ENCODE measurements at regions not wholly inside any gene's neighbourhood (a gene's known extent, or its start where the extent isn't known, plus 50 kb on each side); places are given as distances from the start of the nearest gene placed in this dataset.

DNA sequence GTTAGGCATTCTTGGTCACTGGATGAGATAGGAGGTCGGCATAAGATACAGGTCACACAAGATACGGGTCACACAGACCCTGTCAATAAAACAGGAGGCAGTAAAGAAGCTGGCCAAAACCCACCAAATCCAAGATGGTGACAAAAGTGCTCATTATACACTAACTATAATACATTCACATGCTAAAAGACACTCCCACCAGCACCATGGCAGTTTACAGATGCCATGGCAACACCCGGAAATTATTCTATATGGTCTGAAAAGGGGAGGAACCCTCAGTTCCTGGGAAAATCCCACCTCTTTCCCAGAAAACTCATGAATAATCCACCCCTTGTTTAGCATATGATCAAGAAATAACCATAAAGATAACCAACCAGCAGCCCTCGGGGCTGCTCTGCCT is 56.0 kb upstream of the PTPRM start:
- TF ChIP-seq ZNF70 (CRISPR knock-in tag; IDR thresholded peaks at IDR 0.05) (no peak), BACH2 (CRISPR knock-in tag; IDR thresholded peaks at IDR 0.05; ENCODE audit: borderline replicate concordance) (no peak), ESRRG (CRISPR knock-in tag; IDR thresholded peaks at IDR 0.05) (no peak), PPARA (CRISPR knock-in tag; IDR thresholded peaks at IDR 0.05; ENCODE audit: borderline replicate concordance) (no peak), OSR1 (CRISPR knock-in tag; IDR thresholded peaks at IDR 0.05) (no peak), TCF4 (CRISPR knock-in tag; IDR thresholded peaks at IDR 0.05; ENCODE audit: borderline replicate concordance) (no peak), GLIS3 (CRISPR knock-in tag; IDR thresholded peaks at IDR 0.05) (no peak), ZFP30 (CRISPR knock-in tag; IDR thresholded peaks at IDR 0.05) (no peak), ZNF8 (CRISPR knock-in tag; IDR thresholded peaks at IDR 0.05) (no peak), RARB (CRISPR knock-in tag; IDR thresholded peaks at IDR 0.05) (no peak), CSDC2 (CRISPR knock-in tag; IDR thresholded peaks at IDR 0.05) (no peak), ISL1 (CRISPR knock-in tag; IDR thresholded peaks at IDR 0.05) (no peak)
- TF ChIP-seq, protein P1, sequence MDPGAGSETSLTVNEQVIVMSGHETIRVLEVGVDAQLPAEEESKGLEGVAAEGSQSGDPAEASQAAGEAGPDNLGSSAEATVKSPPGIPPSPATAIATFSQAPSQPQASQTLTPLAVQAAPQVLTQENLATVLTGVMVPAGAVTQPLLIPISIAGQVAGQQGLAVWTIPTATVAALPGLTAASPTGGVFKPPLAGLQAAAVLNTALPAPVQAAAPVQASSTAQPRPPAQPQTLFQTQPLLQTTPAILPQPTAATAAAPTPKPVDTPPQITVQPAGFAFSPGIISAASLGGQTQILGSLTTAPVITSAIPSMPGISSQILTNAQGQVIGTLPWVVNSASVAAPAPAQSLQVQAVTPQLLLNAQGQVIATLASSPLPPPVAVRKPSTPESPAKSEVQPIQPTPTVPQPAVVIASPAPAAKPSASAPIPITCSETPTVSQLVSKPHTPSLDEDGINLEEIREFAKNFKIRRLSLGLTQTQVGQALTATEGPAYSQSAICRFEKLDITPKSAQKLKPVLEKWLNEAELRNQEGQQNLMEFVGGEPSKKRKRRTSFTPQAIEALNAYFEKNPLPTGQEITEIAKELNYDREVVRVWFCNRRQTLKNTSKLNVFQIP (CRISPR knock-in tag; IDR thresholded peaks at IDR 0.05; ENCODE audit: borderline replicate concordance, low read depth), result no peak
- TF ChIP-seq, protein P2, sequence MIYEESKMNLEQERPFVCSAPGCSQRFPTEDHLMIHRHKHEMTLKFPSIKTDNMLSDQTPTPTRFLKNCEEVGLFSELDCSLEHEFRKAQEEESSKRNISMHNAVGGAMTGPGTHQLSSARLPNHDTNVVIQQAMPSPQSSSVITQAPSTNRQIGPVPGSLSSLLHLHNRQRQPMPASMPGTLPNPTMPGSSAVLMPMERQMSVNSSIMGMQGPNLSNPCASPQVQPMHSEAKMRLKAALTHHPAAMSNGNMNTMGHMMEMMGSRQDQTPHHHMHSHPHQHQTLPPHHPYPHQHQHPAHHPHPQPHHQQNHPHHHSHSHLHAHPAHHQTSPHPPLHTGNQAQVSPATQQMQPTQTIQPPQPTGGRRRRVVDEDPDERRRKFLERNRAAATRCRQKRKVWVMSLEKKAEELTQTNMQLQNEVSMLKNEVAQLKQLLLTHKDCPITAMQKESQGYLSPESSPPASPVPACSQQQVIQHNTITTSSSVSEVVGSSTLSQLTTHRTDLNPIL (CRISPR knock-in tag; IDR thresholded peaks at IDR 0.05; ENCODE audit: low read depth), result no peak
- no peak for ATAC-seq

DNA sequence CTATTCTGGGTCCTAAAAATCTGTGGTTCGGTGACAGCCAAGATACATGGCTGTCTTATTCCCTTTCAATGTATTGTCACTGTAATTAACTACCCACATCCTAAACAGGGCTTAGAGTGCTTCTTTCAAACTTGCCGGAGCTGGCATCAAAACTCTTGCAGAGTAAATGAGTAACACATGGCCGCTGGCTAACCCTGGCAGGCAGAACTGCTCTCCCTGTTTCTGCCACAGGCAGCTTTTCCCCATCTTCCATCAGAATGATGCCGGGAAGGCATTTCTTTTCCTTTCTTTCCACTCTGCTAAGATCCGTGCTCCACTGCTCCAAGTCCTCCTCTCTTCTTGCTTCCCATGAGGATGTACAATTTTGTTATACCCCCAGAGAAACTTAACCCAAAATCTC is 54.8 kb upstream of the PTPRM start:
- ATAC-seq, result no peak

DNA sequence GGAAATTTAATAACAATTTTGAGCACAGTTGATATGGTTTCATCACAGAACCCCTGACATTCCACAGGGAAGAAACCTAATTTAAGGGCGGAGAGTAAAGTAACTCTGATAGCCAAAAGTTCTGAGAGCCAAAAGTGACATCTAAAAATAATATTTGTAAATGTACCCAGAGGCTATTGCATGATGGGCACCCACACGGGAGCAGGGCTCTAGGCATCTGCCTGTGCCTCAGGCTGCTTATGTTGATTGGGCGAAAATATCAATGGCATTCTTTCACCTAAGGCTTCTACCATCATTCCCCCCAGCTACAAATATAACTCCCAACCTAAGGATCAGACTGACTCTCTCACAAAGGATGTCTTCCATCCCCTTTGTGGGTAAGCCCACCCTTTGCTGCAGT is 54.1 kb upstream of the PTPRM start:
- ATAC-seq, result no peak

More for the DNA sequence above, 54.8 kb upstream of the PTPRM start:
- TF ChIP-seq TOX (CRISPR knock-in tag; IDR thresholded peaks at IDR 0.05; ENCODE audit: borderline replicate concordance) (no peak), TCF4 (CRISPR knock-in tag; IDR thresholded peaks at IDR 0.05; ENCODE audit: borderline replicate concordance) (0 out of 2 replicates have a peak, but pooled peaks have one; percentile 16), OSR1 (CRISPR knock-in tag; IDR thresholded peaks at IDR 0.05) (no peak)

More for the DNA sequence above, 54.1 kb upstream of the PTPRM start:
- TF ChIP-seq TCF4 (CRISPR knock-in tag; IDR thresholded peaks at IDR 0.05; ENCODE audit: borderline replicate concordance), result no peak
- TF ChIP-seq RARB (CRISPR knock-in tag; IDR thresholded peaks at IDR 0.05), result no peak
- TF ChIP-seq, protein P3, sequence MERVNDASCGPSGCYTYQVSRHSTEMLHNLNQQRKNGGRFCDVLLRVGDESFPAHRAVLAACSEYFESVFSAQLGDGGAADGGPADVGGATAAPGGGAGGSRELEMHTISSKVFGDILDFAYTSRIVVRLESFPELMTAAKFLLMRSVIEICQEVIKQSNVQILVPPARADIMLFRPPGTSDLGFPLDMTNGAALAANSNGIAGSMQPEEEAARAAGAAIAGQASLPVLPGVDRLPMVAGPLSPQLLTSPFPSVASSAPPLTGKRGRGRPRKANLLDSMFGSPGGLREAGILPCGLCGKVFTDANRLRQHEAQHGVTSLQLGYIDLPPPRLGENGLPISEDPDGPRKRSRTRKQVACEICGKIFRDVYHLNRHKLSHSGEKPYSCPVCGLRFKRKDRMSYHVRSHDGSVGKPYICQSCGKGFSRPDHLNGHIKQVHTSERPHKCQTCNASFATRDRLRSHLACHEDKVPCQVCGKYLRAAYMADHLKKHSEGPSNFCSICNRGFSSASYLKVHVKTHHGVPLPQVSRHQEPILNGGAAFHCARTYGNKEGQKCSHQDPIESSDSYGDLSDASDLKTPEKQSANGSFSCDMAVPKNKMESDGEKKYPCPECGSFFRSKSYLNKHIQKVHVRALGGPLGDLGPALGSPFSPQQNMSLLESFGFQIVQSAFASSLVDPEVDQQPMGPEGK (CRISPR knock-in tag; IDR thresholded peaks at IDR 0.05; ENCODE audit: borderline replicate concordance), result no peak
- no peak for TF ChIP-seq SNAI2 (CRISPR knock-in tag; IDR thresholded peaks at IDR 0.05)
- TF ChIP-seq TOX (CRISPR knock-in tag; IDR thresholded peaks at IDR 0.05; ENCODE audit: borderline replicate concordance), result no peak
- no peak for TF ChIP-seq ZNF70 (CRISPR knock-in tag; IDR thresholded peaks at IDR 0.05)
- no peak for TF ChIP-seq ZFP3 (CRISPR knock-in tag; IDR thresholded peaks at IDR 0.05)
- no peak for TF ChIP-seq OSR1 (CRISPR knock-in tag; IDR thresholded peaks at IDR 0.05)
- TF ChIP-seq, protein P4, sequence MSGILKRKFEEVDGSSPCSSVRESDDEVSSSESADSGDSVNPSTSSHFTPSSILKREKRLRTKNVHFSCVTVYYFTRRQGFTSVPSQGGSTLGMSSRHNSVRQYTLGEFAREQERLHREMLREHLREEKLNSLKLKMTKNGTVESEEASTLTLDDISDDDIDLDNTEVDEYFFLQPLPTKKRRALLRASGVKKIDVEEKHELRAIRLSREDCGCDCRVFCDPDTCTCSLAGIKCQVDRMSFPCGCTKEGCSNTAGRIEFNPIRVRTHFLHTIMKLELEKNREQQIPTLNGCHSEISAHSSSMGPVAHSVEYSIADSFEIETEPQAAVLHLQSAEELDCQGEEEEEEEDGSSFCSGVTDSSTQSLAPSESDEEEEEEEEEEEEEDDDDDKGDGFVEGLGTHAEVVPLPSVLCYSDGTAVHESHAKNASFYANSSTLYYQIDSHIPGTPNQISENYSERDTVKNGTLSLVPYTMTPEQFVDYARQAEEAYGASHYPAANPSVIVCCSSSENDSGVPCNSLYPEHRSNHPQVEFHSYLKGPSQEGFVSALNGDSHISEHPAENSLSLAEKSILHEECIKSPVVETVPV (CRISPR knock-in tag; IDR thresholded peaks at IDR 0.05), result no peak
- TF ChIP-seq, protein P2 (CRISPR knock-in tag; IDR thresholded peaks at IDR 0.05; ENCODE audit: low read depth), result no peak
- TF ChIP-seq BACH2 (CRISPR knock-in tag; IDR thresholded peaks at IDR 0.05; ENCODE audit: borderline replicate concordance), result no peak

Measured in SK-N-SH treated with all-trans-retinoic acid at 6 μM for 48 hours (cell line).